HG02798 (cell line): ENCODE measurements at regions not wholly inside any gene's neighbourhood (a gene's known extent, or its start where the extent isn't known, plus 50 kb on each side); places are given as distances from the start of the nearest gene placed in this dataset.

Experiments used
- ATAC-seq: cut with Tn5 transposase; IDR thresholded peaks from one replicate; pipeline ENCODE4 v1.9.1; 2021; ENCODE audit warnings: mild to moderate bottlenecking; ENCODE audit not compliant: unreplicated experiment, poor library complexity

DNA sequence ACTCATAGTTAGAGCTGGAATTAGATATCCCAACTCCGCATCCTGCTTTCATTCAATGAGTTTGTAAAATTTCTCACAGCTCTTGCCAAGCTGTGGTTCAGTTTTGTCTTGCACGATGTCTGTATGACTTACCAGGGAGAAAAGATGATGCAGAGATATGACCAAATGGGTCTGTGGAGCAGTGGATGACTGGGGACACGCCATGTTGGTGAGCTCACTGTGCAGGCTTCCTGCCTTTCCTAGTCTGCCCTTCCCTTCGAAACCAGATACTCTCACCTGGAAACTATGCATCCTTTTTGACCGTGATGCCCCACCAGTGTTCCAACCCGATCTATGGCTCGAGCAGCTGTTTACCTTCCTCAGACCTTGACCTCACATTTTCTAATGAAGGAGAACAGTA is 262.7 kb upstream of the BMP2 start:
- ATAC-seq = no peak

DNA sequence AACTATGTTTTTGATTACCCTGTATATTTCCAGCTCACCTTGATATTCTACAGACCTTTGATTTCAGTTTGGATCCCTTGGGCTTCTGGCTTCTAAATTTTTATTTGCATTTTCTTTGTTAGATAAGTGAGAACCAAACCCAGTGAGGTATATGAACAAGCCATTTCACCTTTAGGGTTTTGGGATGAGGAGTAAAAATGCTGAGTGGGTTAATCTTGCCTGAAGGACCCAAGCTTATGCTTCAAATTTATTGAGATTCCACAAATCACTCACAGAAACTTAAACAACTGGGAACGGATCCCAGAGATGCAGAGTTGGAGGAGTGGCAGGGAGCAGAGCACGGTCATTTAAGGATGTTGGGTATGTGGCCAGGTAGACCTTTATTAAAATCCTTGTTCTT is 263.3 kb upstream of the BMP2 start:
- no peak for ATAC-seq

DNA sequence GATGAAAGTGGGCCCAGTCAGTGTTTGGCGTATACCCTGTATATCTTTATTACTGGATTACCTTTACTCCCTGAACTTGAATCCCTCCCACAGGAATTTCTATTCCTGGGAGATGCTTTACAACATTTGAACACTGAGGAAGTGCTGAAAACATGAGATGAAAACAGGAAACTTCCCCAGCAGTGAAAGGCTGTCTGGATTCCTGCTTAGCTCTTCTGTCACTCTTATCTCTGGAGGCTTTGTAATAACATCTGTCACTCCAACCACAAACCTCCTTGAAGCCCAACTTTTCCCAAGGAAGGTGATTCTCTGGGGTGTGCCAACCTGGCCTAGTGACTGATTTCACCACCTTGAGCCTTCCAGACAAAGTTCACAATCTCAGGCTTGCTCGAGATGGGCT is 264.5 kb upstream of the BMP2 start:
- ATAC-seq = no peak

DNA sequence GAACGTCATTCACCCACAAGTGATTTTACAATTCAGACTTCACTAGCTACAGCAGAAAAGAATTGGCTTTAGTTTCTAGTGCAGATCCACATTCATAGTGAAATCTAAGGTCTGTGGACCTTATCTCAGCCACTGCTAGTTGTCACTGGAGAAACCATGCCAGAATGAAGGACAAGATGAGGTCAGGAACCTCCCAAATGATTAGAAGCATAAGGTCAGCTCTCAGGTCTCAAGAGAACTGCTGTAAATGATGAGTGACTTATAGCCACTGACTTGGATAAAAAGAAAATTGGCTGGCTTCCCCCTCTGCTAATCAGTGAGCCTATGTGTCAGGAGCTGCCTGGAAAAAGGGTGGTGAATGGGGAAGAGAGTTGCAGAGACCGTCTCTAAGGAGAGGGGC is 265.3 kb upstream of the BMP2 start:
- no peak for ATAC-seq

DNA sequence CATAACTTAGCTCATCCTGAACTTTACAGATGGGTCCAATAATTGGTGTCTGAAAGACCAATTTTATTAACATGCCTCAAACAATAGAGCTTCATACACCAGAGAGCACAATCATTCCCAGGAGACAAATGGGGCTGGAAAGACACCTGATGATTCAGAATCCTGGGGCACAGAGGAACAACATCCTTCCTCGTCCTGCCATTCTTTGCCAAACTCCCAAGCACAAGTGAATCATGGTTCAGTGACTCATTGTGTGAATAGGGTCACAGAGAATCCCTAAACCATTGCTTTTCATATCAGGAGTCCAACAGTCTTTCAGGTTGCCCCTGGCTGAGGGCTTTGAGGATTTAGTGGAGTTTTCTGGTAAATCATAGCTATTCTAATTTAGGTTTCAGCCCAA is 266.4 kb upstream of the BMP2 start:
- no peak for ATAC-seq

DNA sequence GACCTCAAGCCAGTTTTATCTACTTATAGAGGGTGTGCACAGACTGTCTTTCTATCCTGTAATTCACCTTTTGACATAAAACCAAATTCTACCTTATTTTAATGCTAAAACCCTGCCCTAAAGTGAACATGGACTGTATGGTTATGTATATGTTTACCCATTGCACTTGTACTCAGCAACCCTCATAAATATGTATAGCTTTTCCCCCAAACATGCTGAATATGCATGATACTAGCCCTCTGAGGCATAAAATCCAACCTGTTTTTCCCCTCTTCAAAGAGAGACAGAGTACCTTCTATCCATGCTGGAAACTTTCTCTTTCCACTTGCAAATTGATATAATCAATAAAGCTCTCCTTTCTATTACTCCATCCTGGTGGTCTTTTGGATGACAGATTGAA is 267.9 kb upstream of the BMP2 start:
- ATAC-seq = no peak

DNA sequence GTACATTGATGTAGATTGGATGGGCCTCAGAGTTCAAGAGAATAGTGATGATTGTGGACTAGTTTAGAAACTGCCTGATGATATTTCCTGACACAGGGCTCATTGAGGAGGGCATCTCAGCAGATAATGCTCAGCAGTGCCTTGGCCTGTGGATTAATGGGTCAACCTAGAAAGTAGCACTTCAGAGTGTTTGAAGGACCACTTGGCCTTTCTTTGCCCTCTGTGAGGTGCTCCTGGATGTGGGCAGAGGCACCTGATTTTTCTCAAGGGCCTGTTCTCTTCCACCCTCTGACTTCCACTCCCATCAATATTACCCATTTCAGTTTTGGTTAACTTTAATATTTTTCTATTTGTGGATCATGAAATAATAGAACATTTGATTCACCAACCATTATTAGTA is 270.6 kb upstream of the BMP2 start:
- ATAC-seq = no peak

DNA sequence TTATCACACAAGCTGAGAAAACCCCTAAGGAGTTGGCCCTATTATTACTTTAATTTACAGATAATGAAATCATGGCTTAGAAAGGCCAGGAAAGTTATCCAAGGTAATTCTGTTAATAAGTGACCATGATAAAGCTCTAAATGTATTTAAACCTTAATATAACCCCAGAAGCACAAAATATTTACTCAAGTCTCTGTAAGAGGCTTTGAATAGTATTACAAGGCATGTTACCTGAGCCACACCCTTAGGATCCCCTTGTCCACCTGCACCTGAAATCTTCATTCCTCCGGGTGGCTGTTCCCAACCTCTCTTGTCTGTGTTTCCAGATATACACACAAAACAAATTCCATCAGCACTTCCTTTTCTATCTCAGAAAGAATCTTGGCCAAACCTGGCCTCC is 271.6 kb upstream of the BMP2 start:
- no peak for ATAC-seq

DNA sequence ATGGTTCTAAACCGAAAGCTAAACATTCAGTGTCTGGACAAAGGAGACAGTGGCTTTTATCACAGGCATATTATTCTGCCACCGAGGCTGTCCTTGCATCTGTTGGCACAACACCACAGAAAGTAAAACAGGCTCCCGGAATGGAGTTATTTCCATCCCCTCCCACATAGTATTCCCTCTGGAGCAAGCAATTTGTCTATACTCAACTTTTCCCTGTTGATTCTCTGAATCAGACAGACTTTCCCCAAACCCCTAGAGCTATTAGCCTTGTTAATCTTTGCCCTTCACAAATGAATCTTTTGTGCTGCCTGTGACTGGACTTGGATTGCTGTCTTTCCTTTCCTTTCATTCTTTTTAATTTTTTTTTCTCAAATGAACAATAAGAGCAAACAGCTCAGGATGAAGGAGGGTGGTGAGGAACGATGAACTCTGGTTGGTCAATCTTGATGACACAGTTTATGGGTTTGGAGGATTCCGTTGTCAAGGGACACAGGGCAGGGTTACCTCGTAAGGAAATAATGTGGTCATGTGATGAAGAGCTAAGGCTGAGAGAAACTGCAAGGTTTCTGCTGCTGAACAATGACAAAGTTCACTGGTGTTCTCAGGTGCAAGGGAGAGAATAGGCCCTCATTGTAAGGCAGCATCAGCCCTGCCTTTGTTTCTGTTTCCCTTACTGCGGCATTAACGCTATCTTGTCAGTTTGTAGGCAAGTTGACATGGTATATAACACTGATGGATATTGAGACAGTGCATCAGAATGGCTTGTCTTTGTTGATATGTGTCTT is 275.0 kb upstream of the BMP2 start:
- no peak for ATAC-seq

DNA sequence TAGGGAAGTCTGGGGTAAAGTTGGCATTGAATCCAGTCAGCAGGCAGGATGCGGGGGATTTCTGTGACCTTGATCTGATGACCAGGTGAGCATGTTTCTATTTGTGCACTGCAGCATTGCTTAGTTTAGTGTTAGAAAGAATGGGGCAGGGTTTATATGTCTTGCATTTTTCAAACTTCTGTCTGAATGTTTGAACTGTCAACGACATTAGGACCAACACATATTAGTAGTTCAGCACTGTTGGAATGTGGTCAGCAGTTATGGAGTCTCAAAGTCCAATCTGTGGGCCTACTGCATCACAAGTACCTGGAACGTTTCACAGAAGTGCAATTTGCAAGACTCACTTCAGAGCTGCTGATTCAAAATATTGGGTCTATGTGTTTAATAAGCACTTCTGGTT is 276.6 kb upstream of the BMP2 start:
- no peak for ATAC-seq

DNA sequence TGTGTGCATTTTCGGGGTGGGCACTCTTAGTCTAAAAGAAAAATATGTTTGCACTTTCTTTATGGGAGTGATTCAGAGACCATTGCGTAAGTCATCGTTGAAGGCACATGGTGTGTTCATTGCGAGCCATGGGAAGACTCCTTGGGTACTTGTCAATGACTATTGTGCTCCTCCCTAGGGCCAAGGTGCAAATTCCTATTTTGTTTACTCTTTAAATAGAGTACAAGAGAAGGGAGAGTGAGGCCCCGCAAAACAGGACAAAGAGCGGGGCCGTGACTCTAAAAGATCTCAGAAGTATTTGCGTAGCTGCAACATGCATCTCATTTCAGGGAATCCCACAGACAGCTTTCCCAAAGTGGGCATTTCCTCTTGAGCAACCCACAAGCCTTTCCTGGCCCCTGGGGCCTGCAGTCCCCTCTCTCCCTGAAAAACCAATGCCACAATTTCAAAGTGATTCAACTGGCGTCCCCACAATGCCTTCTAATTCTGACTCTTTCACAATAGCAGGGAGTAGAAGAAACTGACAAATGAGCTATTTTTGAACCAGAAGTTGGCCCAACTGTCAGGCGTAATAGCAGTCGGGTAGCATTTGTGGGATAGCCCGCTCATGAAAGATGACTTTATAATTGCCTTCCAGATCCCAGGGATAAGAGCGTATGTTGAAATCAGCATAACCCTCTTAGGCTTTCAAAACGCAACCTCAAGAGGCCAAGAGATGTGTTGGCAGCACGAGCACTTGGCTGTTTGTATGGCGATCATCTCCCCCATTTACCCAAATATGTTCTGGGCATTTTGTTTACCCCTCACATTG is 277.9 kb upstream of the BMP2 start:
- no peak for ATAC-seq

DNA sequence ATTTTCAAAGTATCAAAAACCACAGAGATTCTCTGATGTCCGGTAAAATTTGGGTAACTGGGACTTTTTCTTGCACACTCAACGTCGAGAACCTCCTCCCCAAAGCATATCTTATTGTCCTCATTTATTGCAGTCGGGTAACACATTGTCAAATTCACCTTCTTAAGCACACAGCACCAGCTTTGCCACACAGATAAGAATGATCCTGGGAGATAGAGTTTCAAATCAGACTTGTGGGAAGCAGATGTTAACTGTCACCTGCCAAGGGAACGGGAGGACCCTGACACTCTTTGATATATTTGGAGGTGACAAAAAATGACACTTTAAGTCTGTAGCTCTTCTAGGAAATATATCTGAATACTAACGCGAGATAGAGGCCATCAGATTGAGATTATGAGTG is 282.1 kb upstream of the BMP2 start:
- ATAC-seq = no peak

DNA sequence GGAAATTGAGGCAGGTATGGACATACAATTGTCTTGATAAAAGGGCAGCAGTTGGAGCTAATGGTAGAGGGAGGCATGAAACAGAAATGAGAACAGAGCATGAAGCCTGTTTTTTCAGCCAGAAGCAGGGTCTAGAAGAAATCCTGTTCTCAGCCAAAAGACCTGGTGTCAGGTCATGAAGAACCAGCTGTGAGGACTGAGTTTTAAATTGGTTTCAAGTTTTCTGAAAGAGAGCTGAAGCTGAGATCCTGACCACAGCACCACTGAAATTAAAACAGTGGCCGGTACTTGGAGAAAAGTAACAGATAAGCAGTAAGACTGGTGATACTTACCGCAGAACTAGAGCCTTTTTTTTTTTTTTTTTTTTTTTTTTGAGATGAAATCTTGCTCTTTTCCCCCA is 283.8 kb upstream of the BMP2 start:
- ATAC-seq = no peak

DNA sequence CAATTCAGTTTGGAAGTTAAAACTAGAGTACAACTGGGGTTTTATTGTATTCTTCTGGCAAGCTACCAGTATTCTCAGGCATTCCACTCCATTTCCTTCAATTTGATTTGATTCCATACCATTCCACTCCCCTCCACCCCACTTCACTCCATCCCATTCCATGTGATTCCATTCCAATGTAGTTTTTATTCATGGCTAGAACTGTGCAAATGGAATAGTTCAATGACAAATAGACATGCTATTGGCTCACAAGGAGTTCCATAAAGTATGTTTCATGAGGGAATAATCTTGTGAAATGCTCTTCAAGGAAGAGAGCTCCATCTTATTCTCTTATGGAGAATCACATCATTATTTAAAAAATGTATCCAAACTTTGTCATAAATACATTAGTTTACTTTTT is 285.0 kb upstream of the BMP2 start:
- ATAC-seq = no peak

DNA sequence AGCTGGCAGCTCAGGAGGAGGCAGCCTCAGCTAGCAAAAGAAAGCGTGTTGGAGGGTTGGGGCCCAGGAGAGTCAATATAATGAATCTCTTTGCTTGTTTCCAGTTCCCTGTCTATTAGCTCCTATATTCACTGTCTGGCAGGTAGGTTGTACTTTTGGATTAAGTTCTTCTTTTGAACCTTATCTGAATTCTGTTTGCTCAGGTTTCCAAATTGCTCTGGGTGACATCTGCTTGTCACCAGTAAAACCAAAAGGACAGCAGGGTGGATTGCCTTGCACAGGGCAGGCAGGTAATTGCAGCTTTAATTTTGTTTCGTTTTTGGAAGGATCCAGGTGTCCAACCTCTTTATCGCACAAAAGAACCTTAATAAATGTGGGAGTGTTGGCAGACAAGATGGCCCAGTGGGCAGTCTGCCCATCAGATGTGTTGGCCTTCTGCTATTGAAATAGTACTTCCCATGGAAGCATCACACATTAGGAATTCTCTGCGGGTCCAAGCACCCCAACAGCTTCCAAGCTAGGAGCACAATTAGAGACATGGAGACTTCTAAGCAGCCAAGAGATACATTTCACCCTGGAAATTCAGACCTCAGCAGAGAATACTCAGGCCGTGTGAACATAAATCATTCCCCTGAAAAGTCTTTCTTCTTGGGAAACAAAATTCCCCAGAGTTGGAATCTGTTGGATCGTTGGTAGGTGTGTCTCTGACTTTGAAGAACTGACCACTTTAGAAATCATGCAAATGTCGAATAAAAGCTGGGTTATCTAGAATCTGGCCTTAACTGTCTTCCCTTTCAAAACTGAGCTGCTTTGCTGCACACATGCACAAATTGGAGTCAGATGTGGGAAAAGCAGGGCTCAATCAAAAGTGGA is 286.9 kb upstream of the BMP2 start:
- no peak for ATAC-seq

DNA sequence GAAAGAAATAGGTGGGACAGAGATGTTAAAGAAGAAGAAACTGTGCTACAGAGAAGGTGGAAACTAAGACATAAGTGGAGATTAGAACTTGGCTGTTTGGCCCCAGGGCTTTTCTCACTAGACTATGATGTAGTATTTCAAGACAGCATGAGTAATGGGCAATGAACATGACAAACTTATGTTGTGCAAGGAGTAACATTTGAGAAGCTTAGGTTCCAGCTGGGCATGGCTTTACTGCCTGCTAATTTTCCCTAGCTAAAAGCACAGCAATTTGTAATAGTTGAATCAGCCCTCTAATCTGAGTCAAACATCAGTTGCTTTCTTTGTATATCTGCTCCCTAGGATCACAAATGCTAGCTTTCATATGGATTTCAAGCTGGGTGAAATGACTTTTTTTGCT is 294.3 kb upstream of the BMP2 start:
- no peak for ATAC-seq

DNA sequence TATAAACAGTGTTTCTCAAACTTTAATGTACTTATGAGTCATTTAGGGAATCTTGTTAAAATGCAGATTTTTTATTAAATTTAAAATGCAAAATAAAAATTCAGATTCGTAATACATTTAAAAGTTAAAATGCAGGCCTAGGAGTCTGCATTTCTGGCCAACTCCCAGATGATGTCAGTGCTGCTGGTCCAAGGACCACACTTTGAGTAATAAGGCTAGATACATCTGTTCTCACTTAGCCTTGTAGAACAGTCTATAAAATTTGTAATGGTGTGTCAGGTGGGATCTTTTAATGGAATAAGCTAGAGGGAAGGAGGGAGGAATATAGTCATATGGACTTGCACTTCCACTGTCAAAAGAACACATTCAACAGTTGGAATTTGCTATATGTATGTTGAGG is 295.6 kb upstream of the BMP2 start:
- no peak for ATAC-seq

DNA sequence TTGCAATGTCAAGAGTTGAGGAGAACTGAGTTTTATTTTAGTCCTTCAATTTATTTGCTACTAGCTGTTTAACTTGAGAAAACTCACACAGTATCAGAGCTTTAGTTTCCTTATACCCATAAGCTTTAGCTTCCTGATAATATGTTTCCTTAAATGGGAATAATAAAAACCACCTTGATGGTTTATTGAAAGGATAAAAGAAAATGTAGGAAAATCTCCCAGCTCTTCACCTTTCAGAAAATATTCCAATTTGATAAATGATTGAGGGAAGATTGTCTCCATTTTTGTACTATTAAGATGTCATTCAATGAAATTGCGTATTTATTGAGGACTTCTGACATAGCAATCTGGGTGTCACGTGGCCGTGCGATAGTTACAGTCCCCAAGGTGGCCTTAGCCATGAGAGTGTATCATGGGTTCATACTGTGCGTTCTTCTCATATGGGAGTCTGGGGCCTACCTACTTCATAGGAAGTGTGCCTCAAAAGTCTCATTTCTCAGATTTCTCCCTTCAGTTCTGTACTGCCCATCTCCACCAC is 296.3 kb upstream of the BMP2 start:
- ATAC-seq = no peak

DNA sequence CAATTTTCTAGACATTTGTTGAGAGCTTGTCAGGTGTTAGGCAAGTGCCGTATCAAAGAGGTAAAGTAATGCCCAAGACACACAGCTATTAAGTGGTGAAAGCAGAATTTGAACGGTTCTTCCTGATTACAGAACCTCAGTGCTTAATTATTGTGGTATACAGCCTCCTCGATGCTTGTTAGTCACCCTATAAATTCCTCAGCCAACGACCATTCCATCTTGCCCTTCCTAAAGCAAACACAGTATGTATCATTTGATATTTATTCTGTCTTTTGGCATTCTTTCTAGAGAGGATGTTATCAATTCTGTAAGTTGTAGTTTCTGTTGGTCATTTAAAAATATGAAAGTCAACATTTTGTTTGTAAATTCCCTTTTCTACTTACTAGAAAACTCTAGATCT is 297.8 kb upstream of the BMP2 start:
- ATAC-seq = no peak

DNA sequence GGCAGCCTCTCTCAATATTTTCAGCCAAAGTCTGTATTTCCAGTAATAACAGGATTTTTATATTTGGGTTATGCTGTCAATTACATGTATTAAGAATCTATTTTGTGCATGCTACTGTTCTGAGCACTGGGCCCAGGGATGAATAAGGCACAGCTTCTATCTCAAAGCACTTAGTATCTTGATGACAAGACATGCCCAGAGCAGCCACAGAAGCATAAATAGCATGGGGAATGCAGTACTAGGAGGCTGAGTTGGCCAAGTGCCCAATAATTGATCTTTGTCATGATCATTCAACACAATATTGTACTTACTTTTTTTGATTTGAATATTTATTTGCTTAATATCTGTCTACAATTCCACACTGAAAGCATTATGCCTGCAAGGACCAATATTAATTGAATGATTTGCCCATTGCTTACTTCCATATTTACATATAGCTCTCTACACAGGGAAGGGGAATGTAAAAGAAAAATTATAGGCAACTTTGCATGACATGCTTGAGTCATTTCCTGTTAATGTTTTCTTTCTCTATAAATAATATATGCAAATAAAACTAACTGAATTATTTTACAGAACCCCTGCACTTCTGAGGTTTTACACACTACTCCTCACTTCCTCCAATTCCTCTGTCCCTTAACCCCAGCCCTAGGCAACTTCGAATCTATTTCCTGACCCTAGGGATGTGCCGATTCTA is 298.9 kb upstream of the BMP2 start:
- ATAC-seq = no peak
